SH-SY5Y (cell line): ENCODE measurements at regions not wholly inside any gene's neighbourhood (a gene's known extent, or its start where the extent isn't known, plus 50 kb on each side); places are given as distances from the start of the nearest gene placed in this dataset.

ENCODE experiments used
- GATA2 ChIP-seq: IDR thresholded peaks from 2 replicates; pipeline ENCODE4 v1.6.1; 2011; ENCODE audit warnings: mild to moderate bottlenecking, low read depth, low read length
- GATA3 ChIP-seq: IDR thresholded peaks from 2 replicates; pipeline ENCODE4 v1.6.1; 2011; ENCODE audit warnings: low read depth, mild to moderate bottlenecking, low read length, moderate library complexity

- no peak for TF ChIP-seq GATA3
- no peak for TF ChIP-seq GATA2
Measured at GRCh38 chr1:168913711-168914463, 184.9 kb upstream of the DPT start.

GRCh38 chr1:168917309-168917708, 188.3 kb upstream of the DPT start:
- TF ChIP-seq GATA2 = no peak
- TF ChIP-seq GATA3 = no peak

GRCh38 chr1:168917796-168918195, 188.7 kb upstream of the ATP1B1 start:
- TF ChIP-seq GATA2 (no peak), GATA3 (no peak)

GRCh38 chr1:168918860-168919741, 187.4 kb upstream of the ATP1B1 start:
- no peak for TF ChIP-seq GATA2

GRCh38 chr1:168920456-168921094, 185.9 kb upstream of the ATP1B1 start:
- TF ChIP-seq GATA3 = no peak
- TF ChIP-seq GATA2 = no peak

GRCh38 chr1:168921629-168922028, 184.9 kb upstream of the ATP1B1 start:
- TF ChIP-seq GATA3 (no peak), GATA2 (no peak)

- TF ChIP-seq GATA3 (no peak), GATA2 (no peak)
Measured at GRCh38 chr1:168923521-168924136, 182.9 kb upstream of the ATP1B1 start.

- TF ChIP-seq GATA3 (no peak), GATA2 (no peak)
Measured at GRCh38 chr1:168924976-168925375, 181.5 kb upstream of the ATP1B1 start.

- TF ChIP-seq GATA2 (no peak), GATA3 (no peak)
Measured at GRCh38 chr1:168926236-168926635, 180.3 kb upstream of the ATP1B1 start.

GRCh38 chr1:168932539-168932938, 174.0 kb upstream of the ATP1B1 start:
- TF ChIP-seq GATA2 (no peak), GATA3 (no peak)

GRCh38 chr1:168933141-168933805, 173.2 kb upstream of the ATP1B1 start:
- TF ChIP-seq GATA3 = no peak
- TF ChIP-seq GATA2 = no peak

- TF ChIP-seq GATA2 (peak; percentile 82), GATA3 (peak; percentile 91)
Measured at GRCh38 chr1:168939110-168939946, 167.2 kb upstream of the ATP1B1 start.

- TF ChIP-seq GATA3 (peak; percentile 74; the same call in 1 of the 2 replicates), GATA2 (no peak; the same call in 1 of the 2 replicates)
Measured at GRCh38 chr1:168939947-168940223, 166.6 kb upstream of the ATP1B1 start.

GRCh38 chr1:168941640-168942039, 164.8 kb upstream of the ATP1B1 start:
- no peak for TF ChIP-seq GATA2
- TF ChIP-seq GATA3 = no peak
